GM21825 (cell line): ENCODE measurements at regions not wholly inside any gene's neighbourhood (a gene's known extent, or its start where the extent isn't known, plus 50 kb on each side); places are given as distances from the start of the nearest gene placed in this dataset.

ENCODE experiments used
- ATAC-seq: cut with Tn5 transposase; IDR thresholded peaks from one replicate; pipeline ENCODE4 v1.9.1; 2021; ENCODE audit warnings: mild to moderate bottlenecking, moderate library complexity; ENCODE audit not compliant: unreplicated experiment

DNA sequence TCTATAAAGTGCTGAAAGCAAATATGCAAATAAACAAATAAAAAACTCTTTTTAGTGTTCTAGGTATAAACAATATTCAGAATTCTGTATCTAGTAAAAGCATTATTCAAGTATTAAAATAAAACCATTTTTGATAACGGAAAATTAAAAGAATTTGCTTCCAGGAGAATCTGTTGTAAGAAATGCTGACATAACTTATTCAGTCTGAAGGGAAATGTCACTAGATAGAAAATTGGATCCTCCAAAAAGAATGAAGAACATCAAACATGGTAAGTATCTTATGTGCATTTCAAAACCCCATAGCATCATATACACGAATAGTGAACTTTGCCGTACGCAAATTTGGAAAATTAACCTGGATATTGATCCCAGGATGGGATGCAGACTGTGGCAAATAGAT is 506.7 kb downstream of the GLRX3 start:
- no peak for ATAC-seq

DNA sequence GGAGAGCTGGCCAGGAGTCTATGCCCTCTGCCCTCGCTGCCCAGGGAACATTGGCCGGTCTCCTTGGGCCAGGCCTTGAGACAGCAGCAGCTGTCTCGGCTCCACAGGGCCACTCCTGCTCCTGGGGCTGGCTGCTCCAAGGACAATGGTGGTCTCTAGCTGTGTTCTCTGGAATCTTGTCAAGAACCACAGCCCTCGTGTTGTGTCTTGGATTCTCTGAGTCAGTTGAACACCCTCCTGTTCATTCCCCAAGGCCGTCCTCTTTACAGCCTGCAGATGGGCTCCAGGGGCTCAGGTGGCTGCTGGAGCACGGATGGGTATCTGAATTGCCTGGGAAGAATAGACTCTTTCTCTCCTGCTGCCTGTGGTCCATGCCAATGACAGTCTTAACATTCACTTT is 511.1 kb downstream of the GLRX3 start:
- ATAC-seq = no peak

- ATAC-seq = no peak
Observed at GRCh38 chr10:130648807-130649206, 512.6 kb downstream of the GLRX3 start.

DNA sequence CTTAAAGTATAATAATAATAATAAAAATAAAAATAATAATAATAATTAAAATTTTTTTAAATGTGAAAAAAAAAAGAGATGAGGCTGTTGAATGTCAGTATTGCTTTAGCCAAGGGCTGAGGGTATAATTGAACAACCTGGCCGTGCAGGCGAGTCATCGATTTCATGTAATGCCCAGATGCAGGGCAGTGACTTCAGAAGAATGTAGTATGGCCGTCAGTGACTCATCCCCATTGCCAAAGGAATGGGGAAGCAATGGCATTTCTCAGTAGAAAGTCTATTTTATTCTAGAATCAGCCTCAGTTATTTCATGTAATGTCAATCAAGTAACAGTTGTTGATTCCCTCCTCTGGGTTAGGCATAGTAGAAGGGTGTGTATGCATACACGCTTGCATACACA is 516.4 kb downstream of the GLRX3 start:
- no peak for ATAC-seq

DNA sequence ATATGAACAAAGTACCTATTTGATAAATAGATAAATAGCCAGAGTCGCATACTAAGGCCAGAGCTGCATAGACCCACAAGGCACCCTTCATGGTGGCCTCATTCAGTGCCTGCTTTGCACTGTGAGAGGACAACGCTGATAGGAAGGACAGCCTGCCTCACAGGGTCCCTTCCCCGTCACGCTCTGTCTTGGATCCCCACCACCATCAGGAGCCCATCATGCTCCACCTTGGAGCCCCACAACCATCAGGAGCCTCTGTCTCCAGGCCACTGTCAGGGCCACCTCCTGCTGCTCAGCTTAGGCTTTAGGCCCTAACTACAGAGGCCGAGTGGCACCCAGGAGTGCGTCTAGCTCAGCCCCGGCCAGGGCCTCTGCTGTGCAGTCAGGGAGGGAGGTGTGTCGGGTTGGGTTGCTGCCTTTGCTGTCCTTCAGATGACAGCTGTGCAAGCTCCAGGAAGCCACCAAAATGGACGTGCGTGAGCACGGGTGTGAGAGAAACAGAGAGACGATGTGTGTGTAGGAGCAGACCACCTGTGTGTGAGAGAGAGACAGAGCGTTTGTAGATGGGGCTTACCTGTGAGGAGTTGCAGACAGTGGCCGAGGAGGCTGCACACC is 516.9 kb downstream of the GLRX3 start:
- no peak for ATAC-seq

DNA sequence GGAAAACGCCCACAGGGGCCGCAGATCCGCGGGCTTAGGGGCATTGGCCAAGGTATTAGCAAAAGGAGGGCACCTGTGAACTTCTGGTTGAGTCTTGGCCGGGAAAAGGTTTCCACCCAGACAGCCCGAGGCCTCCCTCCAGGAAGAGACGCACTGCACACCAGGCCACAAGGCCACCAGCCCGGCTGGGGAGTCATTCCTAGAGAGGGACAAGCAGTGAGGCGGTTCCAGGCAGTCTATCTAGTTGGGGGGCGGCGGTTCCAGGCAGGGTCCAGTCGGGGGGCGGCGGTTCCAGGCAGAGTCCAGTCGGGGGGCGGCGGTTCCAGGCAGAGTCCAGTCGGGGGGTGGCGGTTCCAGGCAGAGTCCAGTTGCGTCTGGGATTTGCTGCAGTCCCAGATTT is 518.5 kb downstream of the GLRX3 start:
- ATAC-seq = no peak

DNA sequence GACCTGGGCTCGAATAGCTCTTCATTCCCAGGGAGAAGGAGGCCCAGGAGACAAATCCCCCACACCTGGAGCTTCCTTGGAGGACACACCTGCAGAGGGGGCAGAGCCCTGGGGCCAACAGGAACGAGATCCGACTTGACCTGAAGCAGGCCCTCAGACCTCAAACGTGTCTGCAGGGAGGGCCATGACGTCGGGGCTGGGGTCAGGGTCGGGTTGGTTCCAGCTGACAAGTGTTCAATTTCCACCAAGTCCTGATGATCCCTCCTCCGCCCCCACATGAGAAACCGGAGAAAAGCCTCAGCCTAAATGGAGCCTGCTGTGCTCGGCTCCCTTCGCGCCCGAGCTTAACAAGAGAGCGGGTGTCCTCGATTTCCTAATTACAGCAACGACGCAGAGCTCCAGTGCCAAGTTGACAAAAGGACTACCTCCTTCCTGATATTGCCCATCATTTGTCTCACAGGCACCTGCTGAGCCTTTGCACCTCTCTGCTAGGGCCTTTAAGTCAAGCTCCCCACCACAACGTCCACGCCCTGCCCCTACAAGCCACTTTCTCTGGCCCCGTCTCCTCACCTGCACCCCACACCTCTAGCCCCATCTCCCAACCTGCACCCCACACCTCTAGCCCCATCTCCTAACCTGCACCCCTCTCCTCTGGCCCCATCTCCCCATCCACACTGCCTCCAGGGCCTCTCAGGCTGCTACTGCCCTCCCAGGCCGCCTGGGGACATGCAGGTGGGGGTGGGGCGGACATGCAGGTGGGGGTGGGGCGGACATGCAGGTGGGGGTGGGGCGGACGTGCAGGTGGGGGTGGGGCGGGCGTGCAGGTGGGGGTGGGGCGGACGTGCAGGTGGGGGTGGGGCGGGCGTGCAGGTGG is 519.4 kb downstream of the GLRX3 start:
- no peak for ATAC-seq

DNA sequence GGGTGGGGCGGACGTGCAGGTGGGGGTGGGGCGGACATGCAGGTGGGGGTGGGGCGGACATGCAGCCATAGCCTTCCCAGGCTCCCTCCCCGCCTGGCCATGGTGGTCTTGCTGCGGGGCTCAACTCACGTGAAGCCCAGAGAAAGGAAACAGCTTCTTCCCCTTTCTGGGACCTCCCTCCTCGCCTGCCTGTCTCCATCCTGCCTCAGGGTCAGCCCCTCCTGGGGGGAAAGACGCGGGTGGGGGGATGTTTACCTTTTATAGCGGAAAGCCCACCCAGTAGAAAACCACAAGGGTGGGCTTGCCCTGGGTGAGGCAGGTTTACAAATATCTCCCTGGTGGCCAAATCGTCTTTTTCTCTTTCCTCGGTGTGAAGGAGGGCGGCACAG is 520.0 kb downstream of the GLRX3 start:
- no peak for ATAC-seq

GRCh38 chr10:130656582-130657133 is 520.5 kb downstream of the GLRX3 start:
- ATAC-seq = no peak

DNA sequence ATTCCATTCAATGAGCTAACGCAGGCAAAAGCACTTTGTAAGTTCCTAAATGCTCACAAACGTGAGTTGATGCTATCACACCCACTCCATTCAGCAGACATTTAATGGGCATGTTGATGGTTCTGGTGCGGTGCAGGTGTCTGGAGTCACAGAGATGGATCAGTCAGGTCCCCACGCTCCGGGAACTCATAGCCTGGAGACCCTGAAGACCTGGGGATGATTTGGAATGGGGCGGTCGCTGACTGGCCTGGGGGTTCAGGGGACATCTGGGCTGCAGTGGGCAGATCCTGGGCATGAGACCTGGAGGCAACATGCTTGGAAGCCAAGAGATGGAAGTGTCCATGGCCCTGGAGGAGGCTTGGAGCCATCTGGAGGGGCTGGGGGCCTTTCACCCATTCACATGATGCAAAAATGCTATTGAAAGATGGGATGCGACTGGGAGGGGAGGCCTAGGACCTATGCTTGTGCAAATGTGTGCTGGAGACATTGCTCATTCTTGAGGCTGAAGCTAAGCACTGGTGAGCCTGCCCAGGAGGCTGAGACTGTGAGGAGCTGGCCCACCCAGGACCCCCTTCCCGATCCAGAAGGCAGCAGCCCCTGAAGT is 522.6 kb downstream of the GLRX3 start:
- no peak for ATAC-seq

DNA sequence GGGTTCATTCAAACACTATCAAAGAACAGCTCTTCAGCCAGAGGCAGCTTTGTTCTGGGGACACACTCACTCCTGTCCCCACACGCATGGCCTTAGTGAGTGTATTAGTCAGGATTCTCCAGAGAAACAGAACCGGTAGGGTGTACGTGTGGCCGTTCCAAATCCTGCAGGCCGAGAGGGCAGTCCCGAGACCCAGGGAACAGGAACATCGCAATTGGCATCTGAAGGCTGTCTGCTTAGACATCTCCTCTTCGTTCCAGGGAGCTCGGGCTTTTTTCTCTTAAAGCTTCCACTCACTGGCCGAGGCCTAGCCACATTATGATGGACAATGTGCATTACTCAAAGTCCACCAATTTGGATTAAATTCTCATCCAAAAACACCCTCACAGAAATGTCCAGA is 523.3 kb downstream of the GLRX3 start:
- ATAC-seq = no peak

- no peak for ATAC-seq
Observed at GRCh38 chr10:130660266-130660665, 524.1 kb downstream of the GLRX3 start.

- no peak for ATAC-seq
Observed at GRCh38 chr10:130661419-130661818, 525.2 kb downstream of the GLRX3 start.

GRCh38 chr10:130662775-130663174 is 526.6 kb downstream of the GLRX3 start:
- no peak for ATAC-seq

- no peak for ATAC-seq
Observed at GRCh38 chr10:130664526-130664925, 528.3 kb downstream of the GLRX3 start.

DNA sequence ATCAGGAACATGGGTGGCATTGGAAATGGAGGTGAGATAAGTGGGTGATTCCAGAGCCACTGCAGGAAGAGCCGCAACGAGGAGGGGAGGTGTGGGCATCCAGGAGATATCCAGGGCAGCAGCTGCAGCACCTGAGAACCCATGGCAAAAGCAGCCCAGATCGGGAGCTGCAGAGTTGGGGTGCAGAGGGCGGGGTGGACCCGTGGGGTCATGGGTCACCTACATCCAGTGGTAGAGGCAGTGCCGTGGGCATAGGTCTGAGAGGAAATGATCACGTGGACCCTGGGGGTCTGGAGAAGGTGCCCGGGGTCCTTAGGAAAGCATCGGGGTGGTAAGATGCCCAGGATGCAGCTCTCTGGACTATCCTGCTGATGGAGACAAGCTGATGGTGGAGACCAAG is 530.0 kb downstream of the GLRX3 start:
- no peak for ATAC-seq

DNA sequence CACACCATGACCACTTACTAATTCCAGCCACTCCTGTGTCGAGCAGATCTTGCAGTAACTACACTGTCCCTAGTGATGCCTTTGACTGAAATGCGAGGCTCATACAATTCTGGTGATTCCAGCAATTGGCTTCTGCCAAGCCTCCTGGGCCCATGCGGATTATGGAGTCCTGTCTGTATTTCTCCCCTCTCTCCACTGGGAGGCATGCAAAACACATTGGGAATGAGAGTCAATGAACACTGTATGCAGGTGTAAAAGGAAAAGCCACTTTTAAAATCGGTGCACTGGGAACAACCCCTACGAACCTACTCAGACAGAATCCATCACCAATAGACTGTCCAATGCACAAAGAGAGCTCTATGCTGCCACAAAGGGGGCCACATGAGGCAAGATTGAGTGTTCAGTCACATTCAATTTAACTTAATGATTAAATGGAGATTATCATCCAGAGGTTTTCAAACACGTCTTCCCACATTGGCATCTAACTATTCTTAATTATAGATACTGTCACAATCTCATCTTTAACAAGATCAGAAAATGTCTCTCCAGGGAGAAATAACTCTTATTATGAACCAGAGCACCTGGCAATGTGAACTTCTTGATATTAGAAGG is 550.6 kb downstream of the GLRX3 start:
- no peak for ATAC-seq

DNA sequence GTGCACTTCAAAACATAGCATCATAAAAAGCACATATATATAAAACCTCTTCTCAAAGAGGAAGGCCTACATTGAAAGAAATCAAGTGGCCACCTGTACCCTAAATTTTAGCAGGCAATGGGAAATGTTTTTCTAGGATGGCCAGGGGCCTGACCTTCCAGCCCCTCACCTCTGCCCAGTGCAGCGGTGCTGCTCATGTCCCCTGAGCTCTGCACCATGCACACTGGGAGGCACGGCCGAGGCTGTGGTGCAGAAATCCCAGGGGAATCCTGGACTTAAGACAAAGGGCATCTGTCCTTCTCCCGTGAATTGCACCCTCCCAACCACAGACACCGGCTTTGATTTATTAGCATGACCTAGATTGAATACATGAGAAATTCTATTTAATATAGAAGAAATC is 551.4 kb downstream of the GLRX3 start:
- ATAC-seq = no peak

- ATAC-seq = no peak
Observed at GRCh38 chr10:130689743-130690626, 553.8 kb downstream of the GLRX3 start.

DNA sequence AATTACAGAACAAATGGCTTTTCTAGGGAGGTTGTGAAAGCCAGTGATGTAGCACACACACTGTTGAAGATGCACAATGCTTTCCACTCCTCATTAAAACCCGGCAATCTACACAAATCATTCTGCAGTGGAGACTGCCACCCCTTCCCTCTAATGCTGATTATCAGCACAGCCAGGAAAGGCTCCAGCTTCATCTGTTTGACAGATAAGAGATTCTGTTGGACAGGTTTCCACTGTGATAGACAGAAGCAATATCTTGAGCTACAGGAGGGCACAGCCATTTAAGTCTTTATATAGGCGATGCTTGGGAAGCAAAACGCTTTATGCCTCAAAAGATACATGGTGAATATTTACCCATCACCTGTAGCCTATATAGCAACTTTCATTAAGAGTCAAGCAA is 555.6 kb downstream of the GLRX3 start:
- no peak for ATAC-seq
